HG02885 (cell line): ENCODE measurements at regions not wholly inside any gene's neighbourhood (a gene's known extent, or its start where the extent isn't known, plus 50 kb on each side); places are given as distances from the start of the nearest gene placed in this dataset.
"Not testable (repeated sequence)": the region's sequence is repeated elsewhere in the genome, so short reads cannot be mapped to it uniquely, and the experiment has no call there.

Source experiments
- ATAC-seq: cut with Tn5 transposase; IDR thresholded peaks from one replicate; pipeline ENCODE4 v1.9.1; 2021; ENCODE audit warnings: mild to moderate bottlenecking; ENCODE audit not compliant: unreplicated experiment, poor library complexity

GRCh38 chr13:89066868-89067466, 1395.8 kb downstream of the SLITRK5 start:
- peak; percentile 85 for ATAC-seq

GRCh38 chr13:89072979-89073378, 1401.8 kb downstream of the SLITRK5 start:
- no peak for ATAC-seq

GRCh38 chr13:89076622-89077021, 1405.5 kb downstream of the SLITRK5 start:
- no peak for ATAC-seq

GRCh38 chr13:89082623-89083022, 1411.5 kb downstream of the SLITRK5 start:
- ATAC-seq, result no peak

- not testable (repeated sequence) for ATAC-seq
Observed at GRCh38 chr13:89088107-89088506, 1416.9 kb downstream of the SLITRK5 start.

GRCh38 chr13:89097994-89098393, 1426.8 kb downstream of the SLITRK5 start:
- no peak for ATAC-seq

GRCh38 chr13:89113744-89114143, 1442.6 kb downstream of the SLITRK5 start:
- ATAC-seq, result no peak

- ATAC-seq, result no peak
Observed at GRCh38 chr13:89115307-89115706, 1444.1 kb downstream of the SLITRK5 start.

- ATAC-seq, result no peak
Observed at GRCh38 chr13:89136678-89137077, 1465.5 kb downstream of the SLITRK5 start.

- ATAC-seq, result no peak
Observed at GRCh38 chr13:89150362-89150761, 1479.2 kb downstream of the SLITRK5 start.

- ATAC-seq, result no peak
Observed at GRCh38 chr13:89153941-89154340, 1482.8 kb downstream of the SLITRK5 start.

- ATAC-seq, result no peak
Observed at GRCh38 chr13:89163096-89163495, 1491.9 kb downstream of the SLITRK5 start.

GRCh38 chr13:89165685-89166084, 1494.5 kb downstream of the SLITRK5 start:
- ATAC-seq, result no peak

- ATAC-seq, result no peak
Observed at GRCh38 chr13:89169951-89170350, 1498.8 kb downstream of the SLITRK5 start.

GRCh38 chr13:89181041-89181440, 1509.9 kb downstream of the SLITRK5 start:
- no peak for ATAC-seq

GRCh38 chr13:89199138-89199537, 1528.0 kb downstream of the SLITRK5 start:
- no peak for ATAC-seq

- ATAC-seq, result no peak
Observed at GRCh38 chr13:89204435-89204834, 1533.3 kb downstream of the SLITRK5 start.

GRCh38 chr13:89205856-89206520, 1534.8 kb downstream of the SLITRK5 start:
- ATAC-seq, result no peak

- ATAC-seq, result no peak
Observed at GRCh38 chr13:89212186-89212585, 1541.0 kb downstream of the SLITRK5 start.

- ATAC-seq, result no peak
Observed at GRCh38 chr13:89214185-89214584, 1543.0 kb downstream of the SLITRK5 start.

GRCh38 chr13:89215319-89215718, 1544.1 kb downstream of the SLITRK5 start:
- ATAC-seq, result not testable (repeated sequence)

GRCh38 chr13:89217813-89218212, 1546.6 kb downstream of the SLITRK5 start:
- ATAC-seq, result no peak
